ENCODE measurements at regions not wholly inside any gene's neighbourhood (a gene's known extent, or its start where the extent isn't known, plus 50 kb on each side); places are given as distances from the start of the nearest gene placed in this dataset.

DNA sequence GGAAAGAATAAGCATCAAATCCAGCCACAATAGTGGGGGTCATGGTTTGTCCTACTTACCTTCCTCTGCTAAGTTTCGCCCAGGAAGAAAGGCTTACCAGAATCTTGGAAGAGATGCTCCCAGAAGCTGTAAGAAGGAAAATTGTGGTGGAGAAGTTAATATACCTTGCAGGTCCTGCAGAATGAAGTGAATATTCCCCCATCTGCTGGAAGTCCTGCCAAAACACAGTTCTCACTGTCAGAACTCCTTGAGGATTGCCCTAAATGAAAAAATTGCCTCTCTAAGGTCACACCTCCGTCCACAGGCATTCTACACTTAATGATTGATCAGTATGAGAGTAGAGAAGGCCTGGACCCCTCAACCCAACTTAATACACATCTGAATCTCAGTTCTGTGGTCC lies 78.4 kb upstream of the RGS21 start:
- TF ChIP-seq POLR2A (IDR thresholded peaks at IDR 0.05; ENCODE audit: low read depth, low read length), result no peak
- TF ChIP-seq CTCF (conservative IDR thresholded peaks at IDR 0.05; ENCODE audit: low read depth, low read length), result no peak
- no peak for TF ChIP-seq RCOR1 (IDR thresholded peaks at IDR 0.05; ENCODE audit: insufficient replicate concordance, low read length)
- TF ChIP-seq ELK1 (IDR thresholded peaks at IDR 0.05; ENCODE audit: borderline replicate concordance, low read depth, low read length), result no peak
